ENCODE measurements at regions not wholly inside any gene's neighbourhood (a gene's known extent, or its start where the extent isn't known, plus 50 kb on each side); places are given as distances from the start of the nearest gene placed in this dataset.

DNA sequence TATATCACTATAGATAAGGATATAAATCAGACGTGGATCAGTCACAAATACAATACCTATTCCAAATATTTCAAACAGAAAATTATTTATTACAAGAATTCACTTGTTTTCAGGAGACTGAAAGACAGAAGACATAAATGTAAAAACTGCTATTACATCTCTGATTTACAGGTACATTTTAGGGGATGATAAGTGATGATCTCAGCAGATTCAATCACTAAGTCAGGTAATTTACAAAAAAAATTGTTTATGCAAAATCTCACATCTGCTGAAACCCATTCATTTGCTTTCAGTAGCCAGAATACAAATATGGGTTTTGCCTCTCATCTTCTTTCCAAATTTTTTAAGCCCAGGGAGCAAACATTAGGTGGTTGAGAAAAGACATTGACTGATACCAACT, 1648.4 kb upstream of the RAG2 start:
- TF ChIP-seq SMC3 (conservative IDR thresholded peaks at IDR 0.05; ENCODE audit: poor library complexity) (no peak), POLR2AphosphoS5 (IDR thresholded peaks at IDR 0.05) (no peak), TAF1 (IDR thresholded peaks at IDR 0.05; ENCODE audit: low read depth) (no peak), EP300 (conservative IDR thresholded peaks at IDR 0.05; ENCODE audit: poor library complexity, severe bottlenecking) (no peak), MXI1 (conservative IDR thresholded peaks at IDR 0.05; ENCODE audit: poor library complexity, severe bottlenecking) (no peak), EZH2 (IDR thresholded peaks at IDR 0.05; ENCODE audit: borderline replicate concordance, insufficient read depth, low read length, poor library complexity, severe bottlenecking) (no peak), RAD21 (conservative IDR thresholded peaks at IDR 0.05) (no peak)
- TF ChIP-seq, protein P1, sequence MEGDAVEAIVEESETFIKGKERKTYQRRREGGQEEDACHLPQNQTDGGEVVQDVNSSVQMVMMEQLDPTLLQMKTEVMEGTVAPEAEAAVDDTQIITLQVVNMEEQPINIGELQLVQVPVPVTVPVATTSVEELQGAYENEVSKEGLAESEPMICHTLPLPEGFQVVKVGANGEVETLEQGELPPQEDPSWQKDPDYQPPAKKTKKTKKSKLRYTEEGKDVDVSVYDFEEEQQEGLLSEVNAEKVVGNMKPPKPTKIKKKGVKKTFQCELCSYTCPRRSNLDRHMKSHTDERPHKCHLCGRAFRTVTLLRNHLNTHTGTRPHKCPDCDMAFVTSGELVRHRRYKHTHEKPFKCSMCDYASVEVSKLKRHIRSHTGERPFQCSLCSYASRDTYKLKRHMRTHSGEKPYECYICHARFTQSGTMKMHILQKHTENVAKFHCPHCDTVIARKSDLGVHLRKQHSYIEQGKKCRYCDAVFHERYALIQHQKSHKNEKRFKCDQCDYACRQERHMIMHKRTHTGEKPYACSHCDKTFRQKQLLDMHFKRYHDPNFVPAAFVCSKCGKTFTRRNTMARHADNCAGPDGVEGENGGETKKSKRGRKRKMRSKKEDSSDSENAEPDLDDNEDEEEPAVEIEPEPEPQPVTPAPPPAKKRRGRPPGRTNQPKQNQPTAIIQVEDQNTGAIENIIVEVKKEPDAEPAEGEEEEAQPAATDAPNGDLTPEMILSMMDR (IDR thresholded peaks at IDR 0.05; ENCODE audit: poor library complexity, severe bottlenecking): no peak
- TF ChIP-seq, protein P2, sequence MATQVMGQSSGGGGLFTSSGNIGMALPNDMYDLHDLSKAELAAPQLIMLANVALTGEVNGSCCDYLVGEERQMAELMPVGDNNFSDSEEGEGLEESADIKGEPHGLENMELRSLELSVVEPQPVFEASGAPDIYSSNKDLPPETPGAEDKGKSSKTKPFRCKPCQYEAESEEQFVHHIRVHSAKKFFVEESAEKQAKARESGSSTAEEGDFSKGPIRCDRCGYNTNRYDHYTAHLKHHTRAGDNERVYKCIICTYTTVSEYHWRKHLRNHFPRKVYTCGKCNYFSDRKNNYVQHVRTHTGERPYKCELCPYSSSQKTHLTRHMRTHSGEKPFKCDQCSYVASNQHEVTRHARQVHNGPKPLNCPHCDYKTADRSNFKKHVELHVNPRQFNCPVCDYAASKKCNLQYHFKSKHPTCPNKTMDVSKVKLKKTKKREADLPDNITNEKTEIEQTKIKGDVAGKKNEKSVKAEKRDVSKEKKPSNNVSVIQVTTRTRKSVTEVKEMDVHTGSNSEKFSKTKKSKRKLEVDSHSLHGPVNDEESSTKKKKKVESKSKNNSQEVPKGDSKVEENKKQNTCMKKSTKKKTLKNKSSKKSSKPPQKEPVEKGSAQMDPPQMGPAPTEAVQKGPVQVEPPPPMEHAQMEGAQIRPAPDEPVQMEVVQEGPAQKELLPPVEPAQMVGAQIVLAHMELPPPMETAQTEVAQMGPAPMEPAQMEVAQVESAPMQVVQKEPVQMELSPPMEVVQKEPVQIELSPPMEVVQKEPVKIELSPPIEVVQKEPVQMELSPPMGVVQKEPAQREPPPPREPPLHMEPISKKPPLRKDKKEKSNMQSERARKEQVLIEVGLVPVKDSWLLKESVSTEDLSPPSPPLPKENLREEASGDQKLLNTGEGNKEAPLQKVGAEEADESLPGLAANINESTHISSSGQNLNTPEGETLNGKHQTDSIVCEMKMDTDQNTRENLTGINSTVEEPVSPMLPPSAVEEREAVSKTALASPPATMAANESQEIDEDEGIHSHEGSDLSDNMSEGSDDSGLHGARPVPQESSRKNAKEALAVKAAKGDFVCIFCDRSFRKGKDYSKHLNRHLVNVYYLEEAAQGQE (IDR thresholded peaks at IDR 0.05; ENCODE audit: borderline replicate concordance): no peak
- H3K9me3 ChIP-seq (ENCODE audit: low read length): no peaks in the 10 kb centered on the region
- H3K36me3 ChIP-seq (ENCODE audit: insufficient read depth, low read length): no peaks in the 10 kb centered on the region
- H3K4me2 ChIP-seq (ENCODE audit: low read length): no peak overlapping the region
- H3K27ac ChIP-seq (ENCODE audit: low read length): no peak overlapping the region
- no peaks in the 10 kb centered on the region for H4K20me1 ChIP-seq (ENCODE audit: insufficient read depth)
- H3K9me2 ChIP-seq (ENCODE audit: insufficient read depth, low read length): no peaks in the 10 kb centered on the region
- no peak overlapping the region for H3K9ac ChIP-seq (ENCODE audit: low read length)
- H2AFZ ChIP-seq (ENCODE audit: low read depth, low read length): no peak overlapping the region
- no peaks in the 10 kb centered on the region for H3K27me3 ChIP-seq (ENCODE audit: insufficient read depth, low read depth, low read length)
- no peaks in the 10 kb centered on the region for H3K79me2 ChIP-seq (replicated peaks; ENCODE audit: insufficient read depth, low read length)
- H3K4me3 ChIP-seq (ENCODE audit: low read length): no peak overlapping the region
- H3F3A ChIP-seq (ENCODE audit: insufficient read depth, low read length, poor library complexity, severe bottlenecking): no peaks in the 10 kb centered on the region

DNA sequence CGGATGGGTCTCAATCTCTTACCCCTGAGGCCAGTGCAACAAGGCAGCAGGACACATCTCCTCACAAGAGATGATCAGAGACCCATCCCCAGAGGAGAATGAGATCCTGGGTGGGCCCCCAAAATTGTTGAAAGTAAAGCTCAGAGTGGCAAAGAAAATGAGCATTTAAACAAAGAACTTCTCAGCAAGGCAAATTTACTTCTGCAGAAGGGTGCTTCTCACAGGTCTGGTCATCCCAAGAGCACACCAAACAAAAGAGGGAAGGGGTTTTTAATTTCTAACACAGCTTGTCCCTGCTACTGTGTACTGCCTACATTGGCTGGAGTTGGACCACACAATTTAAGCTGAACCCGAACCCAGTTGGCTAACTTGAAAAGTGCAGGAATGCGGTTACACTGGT, 1628.6 kb upstream of the RAG2 start:
- H3K9me2 ChIP-seq (ENCODE audit: insufficient read depth, low read length): no peaks in the 10 kb centered on the region
- no peaks in the 10 kb centered on the region for H3K27me3 ChIP-seq (ENCODE audit: insufficient read depth, low read depth, low read length)
- no peak overlapping the region for H2AFZ ChIP-seq (ENCODE audit: low read depth, low read length)
- H4K20me1 ChIP-seq (ENCODE audit: insufficient read depth): no peaks in the 10 kb centered on the region
- no peak overlapping the region for H3K4me3 ChIP-seq (ENCODE audit: low read length)
- no peak overlapping the region for H3K27ac ChIP-seq (ENCODE audit: low read length)
- H3K36me3 ChIP-seq (ENCODE audit: insufficient read depth, low read length): no peaks in the 10 kb centered on the region
- no peaks in the 10 kb centered on the region for H3K9me3 ChIP-seq (ENCODE audit: low read length)
- no peak overlapping the region for H3K9ac ChIP-seq (ENCODE audit: low read length)
- TF ChIP-seq SMC3 (conservative IDR thresholded peaks at IDR 0.05; ENCODE audit: poor library complexity) (no peak), EP300 (conservative IDR thresholded peaks at IDR 0.05; ENCODE audit: poor library complexity, severe bottlenecking) (no peak), TAF1 (IDR thresholded peaks at IDR 0.05; ENCODE audit: low read depth) (no peak), MXI1 (conservative IDR thresholded peaks at IDR 0.05; ENCODE audit: poor library complexity, severe bottlenecking) (no peak), POLR2AphosphoS5 (IDR thresholded peaks at IDR 0.05) (no peak)
- TF ChIP-seq, protein P1 (IDR thresholded peaks at IDR 0.05; ENCODE audit: poor library complexity, severe bottlenecking): no peak
- TF ChIP-seq, protein P2 (IDR thresholded peaks at IDR 0.05; ENCODE audit: borderline replicate concordance): no peak
- H3K4me2 ChIP-seq (ENCODE audit: low read length): no peak overlapping the region
- H3F3A ChIP-seq (ENCODE audit: insufficient read depth, low read length, poor library complexity, severe bottlenecking): no peaks in the 10 kb centered on the region
- no peaks in the 10 kb centered on the region for H3K79me2 ChIP-seq (replicated peaks; ENCODE audit: insufficient read depth, low read length)
